IMR-90 (cell line): ENCODE measurements at regions not wholly inside any gene's neighbourhood (a gene's known extent, or its start where the extent isn't known, plus 50 kb on each side); places are given as distances from the start of the nearest gene placed in this dataset.

Experiments used
- ATAC-seq: fragments of 200-7000 bp; cut with Tn5 transposase; 2 replicates; pipeline ENCODE4 v1.9.1; 2020; ENCODE audit warnings: low read depth, mild to moderate bottlenecking, moderate library complexity
- BruUV-seq: library from RNA; stranded (reverse); fragments of 400-500 nt; replicated peaks from 2 replicates; lab custom pipeline; 2021; lab: Mats Ljungman, UMichigan
- CTCF ChIA-PET: fragments of 300-600 bp; formaldehyde crosslinking; extraction: SDS; loops from one replicate; lab custom pipeline; 2021; ENCODE audit warnings: antibody characterized with exemption; lab: Yijun Ruan, JAX
- POLR2A ChIA-PET: fragments of 300-600 bp; sonication (Branson Sonifier 250); formaldehyde crosslinking; loops from one replicate; lab custom pipeline; 2022; ENCODE audit warnings: antibody characterized with exemption; ENCODE audit not compliant: unreplicated experiment; lab: Charles Lee
- DNase-seq: peaks from one replicate; pipeline ENCODE4 v3.0.0; 2013
- H2AFZ ChIP-seq: replicated peaks from 2 replicates; pipeline ENCODE3; 2013; ENCODE audit warnings: low read length, mild to moderate bottlenecking; ENCODE audit not compliant: poor library complexity
- H2AK5ac ChIP-seq: 2 replicates; pipeline ENCODE4 v1.6.1; 2013; ENCODE audit warnings: low read depth, low read length, inconsistent platforms
- H2AK9ac ChIP-seq: replicated peaks from 2 replicates; pipeline ENCODE3; 2013; ENCODE audit warnings: mild to moderate bottlenecking, low read depth, low read length, moderate library complexity; ENCODE audit not compliant: poor library complexity
- H2BK120ac ChIP-seq: 2 replicates; pipeline ENCODE4 v1.6.1; 2013; ENCODE audit warnings: low read depth, low read length, inconsistent platforms
- H2BK15ac ChIP-seq: 3 replicates; pipeline ENCODE4 v1.6.1; 2013; ENCODE audit warnings: low read depth, low read length, inconsistent platforms
- H2BK20ac ChIP-seq: 2 replicates; pipeline ENCODE4 v1.6.1; 2013; ENCODE audit warnings: low read depth, mild to moderate bottlenecking, inconsistent platforms, low read length, moderate library complexity
- H2BK5ac ChIP-seq: 2 replicates; pipeline ENCODE4 v1.6.1; 2013; ENCODE audit warnings: mild to moderate bottlenecking, low read depth, low read length, inconsistent platforms; ENCODE audit not compliant: poor library complexity, severe bottlenecking
- H3K14ac ChIP-seq: replicated peaks from 2 replicates; pipeline ENCODE4 v1.6.1; 2013; ENCODE audit warnings: low read depth, low read length, inconsistent platforms
- H3K18ac ChIP-seq: 2 replicates; pipeline ENCODE4 v1.6.1; 2013; ENCODE audit warnings: low read depth, low read length, control low read depth
- H3K23ac ChIP-seq: 2 replicates; pipeline ENCODE4 v1.6.1; 2013; ENCODE audit warnings: low read depth, low read length, inconsistent platforms
- H3K27ac ChIP-seq: 2 replicates; pipeline ENCODE4 v1.5.1; 2013; ENCODE audit warnings: mild to moderate bottlenecking, control low read depth, low read length; ENCODE audit not compliant: insufficient read depth
- H3K27me3 ChIP-seq: 2 replicates; pipeline ENCODE4 v1.6.1; 2013; ENCODE audit warnings: low read length; ENCODE audit not compliant: control insufficient read depth, insufficient read depth
- H3K36me3 ChIP-seq: 2 replicates; pipeline ENCODE4 v1.6.1; 2013; ENCODE audit warnings: low read length, mixed read lengths; ENCODE audit not compliant: control insufficient read depth, insufficient read depth
- H3K4ac ChIP-seq: 2 replicates; pipeline ENCODE4 v1.6.1; 2013; ENCODE audit warnings: low read depth, low read length, inconsistent platforms
- H3K4me1 ChIP-seq: 2 replicates; pipeline ENCODE4 v1.6.1; 2013; ENCODE audit warnings: low read length, mixed read lengths; ENCODE audit not compliant: control insufficient read depth, insufficient read depth
- H3K4me2 ChIP-seq: 2 replicates; pipeline ENCODE4 v1.6.1; 2013; ENCODE audit warnings: low read depth, mild to moderate bottlenecking, control low read depth, low read length, moderate library complexity
- H3K4me3 ChIP-seq: 2 replicates; pipeline ENCODE4 v1.5.1; 2013; ENCODE audit warnings: low read depth, mild to moderate bottlenecking, control low read depth, low read length, moderate library complexity; ENCODE audit not compliant: insufficient read depth
- H3K56ac ChIP-seq: 2 replicates; pipeline ENCODE4 v1.6.1; 2013; ENCODE audit warnings: low read length, inconsistent platforms; ENCODE audit not compliant: insufficient read depth; ENCODE audit errors: extremely low read depth
- H3K79me1 ChIP-seq, 2 experiments: 2 replicates each; pipeline ENCODE4 v1.6.1; 2013; ENCODE audit warnings: low read length in 2 of 2, inconsistent platforms in 1 of 2, low read depth in 1 of 2
- H3K9ac ChIP-seq: 2 replicates; pipeline ENCODE4 v1.6.1; 2013; ENCODE audit warnings: low read depth, low read length, control low read depth
- H3K9me1 ChIP-seq: 2 replicates; pipeline ENCODE4 v1.6.1; 2013; ENCODE audit warnings: low read length, inconsistent platforms; ENCODE audit not compliant: insufficient read depth
- H3K9me3 ChIP-seq: 2 replicates; pipeline ENCODE4 v1.6.1; 2013; ENCODE audit warnings: low read length; ENCODE audit not compliant: control insufficient read depth, insufficient read depth
- H4K20me1 ChIP-seq: 2 replicates; pipeline ENCODE4 v1.6.1; 2013; ENCODE audit warnings: low read length, inconsistent platforms; ENCODE audit not compliant: insufficient read depth
- H4K5ac ChIP-seq: 2 replicates; pipeline ENCODE4 v1.6.1; 2013; ENCODE audit warnings: mild to moderate bottlenecking, low read depth, low read length, control low read depth
- H4K8ac ChIP-seq, 2 experiments: 2 replicates each; pipeline ENCODE4 v1.6.1; 2013; ENCODE audit warnings: low read depth in 2 of 2, low read length in 2 of 2, control low read depth in 1 of 2, inconsistent platforms in 1 of 2
- H4K91ac ChIP-seq: 2 replicates; pipeline ENCODE4 v1.6.1; 2013; ENCODE audit warnings: low read depth, low read length, inconsistent platforms; ENCODE audit not compliant: insufficient read depth
- BHLHE40 ChIP-seq: fragments of 150-350 bp; IDR thresholded peaks from 2 replicates; pipeline ENCODE4 v1.6.1; 2016; ENCODE audit warnings: mild to moderate bottlenecking, low read depth, low read length
- CEBPB ChIP-seq: IDR thresholded peaks from 2 replicates; pipeline ENCODE4 v1.6.1; 2012; ENCODE audit warnings: low read depth, low read length, improper control_type of control experiment
- CHD1 ChIP-seq: IDR thresholded peaks from 2 replicates; pipeline ENCODE4 v1.6.1; 2012; ENCODE audit warnings: low read depth, low read length, improper control_type of control experiment
- CTCF ChIP-seq: conservative IDR thresholded peaks from 2 replicates; pipeline ENCODE4 v1.5.1; 2012; ENCODE audit warnings: mild to moderate bottlenecking, low read depth, low read length, improper control_type of control experiment
- ELK1 ChIP-seq: fragments of 150-350 bp; IDR thresholded peaks from 2 replicates; pipeline ENCODE4 v1.6.1; 2016; ENCODE audit warnings: low read depth, mild to moderate bottlenecking, low read length, moderate library complexity, borderline replicate concordance
- FOS ChIP-seq: fragments of 150-350 bp; IDR thresholded peaks from 2 replicates; pipeline ENCODE4 v1.6.1; 2016; ENCODE audit warnings: low read depth, low read length
- MAFK ChIP-seq: IDR thresholded peaks from 2 replicates; pipeline ENCODE4 v1.6.1; 2012; ENCODE audit warnings: low read depth, low read length, improper control_type of control experiment
- MAZ ChIP-seq: IDR thresholded peaks from 2 replicates; pipeline ENCODE4 v1.6.1; 2012; ENCODE audit warnings: low read depth, mild to moderate bottlenecking, low read length, improper control_type of control experiment, moderate library complexity, borderline replicate concordance
- MXI1 ChIP-seq: IDR thresholded peaks from 2 replicates; pipeline ENCODE4 v1.6.1; 2012; ENCODE audit warnings: low read depth, mild to moderate bottlenecking, low read length, moderate library complexity, borderline replicate concordance
- NFE2L2 ChIP-seq: fragments of 150-350 bp; IDR thresholded peaks from 2 replicates; pipeline ENCODE4 v1.6.1; 2016; ENCODE audit warnings: low read depth, mild to moderate bottlenecking, low read length
- POLR2A ChIP-seq: IDR thresholded peaks from 2 replicates; pipeline ENCODE4 v1.6.1; 2012; ENCODE audit warnings: mild to moderate bottlenecking, low read depth, low read length
- RAD21 ChIP-seq: IDR thresholded peaks from 2 replicates; pipeline ENCODE4 v1.6.1; 2012; ENCODE audit warnings: low read length, improper control_type of control experiment
- RCOR1 ChIP-seq: IDR thresholded peaks from 2 replicates; pipeline ENCODE4 v1.6.1; 2012; ENCODE audit warnings: mild to moderate bottlenecking, low read length, improper control_type of control experiment; ENCODE audit not compliant: insufficient replicate concordance
- RFX5 ChIP-seq: IDR thresholded peaks from 2 replicates; pipeline ENCODE4 v1.8.0; 2012; ENCODE audit warnings: low read depth, mild to moderate bottlenecking, low read length, moderate library complexity
- SMC3 ChIP-seq: fragments of 150-350 bp; IDR thresholded peaks from 2 replicates; pipeline ENCODE4 v1.6.1; 2016; ENCODE audit warnings: low read depth, mild to moderate bottlenecking, antibody characterized with exemption, low read length, moderate library complexity
- USF2 ChIP-seq: fragments of 150-350 bp; IDR thresholded peaks from 2 replicates; pipeline ENCODE4 v1.6.1; 2017; ENCODE audit warnings: mild to moderate bottlenecking, antibody characterized with exemption, low read length, low read depth
- WGBS, 2 experiments: methylation state at CpG; one replicate each; pipeline versions ENCODE4 v1.1.5 to v1.1.7; 2013; ENCODE audit warnings: missing lambda C conversion rate in 2 of 2; ENCODE audit not compliant: insufficient read length in 1 of 2; ENCODE audit errors: extremely low coverage in 2 of 2; 5-methylcytosine and 5-hydroxymethylcytosine counted together
- dilution Hi-C: fragments of 300-500 bp; cut with HindIII; formaldehyde crosslinking; loops from one replicate; pipeline ENCODE4 v1.14.3; 2018; ENCODE audit warnings: low sequenced_read_pairs; ENCODE audit not compliant: unreplicated experiment
- in situ Hi-C: fragments of 300-500 bp; cut with MboI; formaldehyde crosslinking; loops from 3 replicates; pipeline ENCODE4 v1.14.3; 2019; ENCODE audit warnings: low sequenced_read_pairs, inconsistent platforms, mixed read lengths
- intact Hi-C: fragments of 100-400 bp; cut with micrococcal nuclease; formaldehyde crosslinking; loops from 2 replicates; pipeline ENCODE4 v1.10.0; 2022

GRCh38 chr1:60742339-60742738 lies 340.0 kb upstream of the NFIA start:
- H3K23ac ChIP-seq, result no peak overlapping the region
- H2BK15ac ChIP-seq, result no peak overlapping the region
- H3K14ac ChIP-seq, result no peak overlapping the region
- ATAC-seq (no peak), DNase-seq (no peak)
- no peak overlapping the region for H3K4ac ChIP-seq
- no peak overlapping the region for H2BK120ac ChIP-seq
- H3K36me3 ChIP-seq, result no peaks in the 10 kb centered on the region
- no CpG with 5 or more reads among the region's 4 CpGs for WGBS, 2 experiments
- no peak overlapping the region for H2BK5ac ChIP-seq
- H3K4me1 ChIP-seq, result no peaks in the 10 kb centered on the region
- CTCF ChIA-PET, result no interaction called here
- 0 out of 2 replicates have a peak, but pooled peaks cover 2% of the 10 kb centered on the region for H3K9me3 ChIP-seq
- no peak overlapping the region for H3K56ac ChIP-seq
- no peaks in the 10 kb centered on the region for H3K9me1 ChIP-seq
- no peak overlapping the region for H3K4me3 ChIP-seq
- no peak overlapping the region for H2AFZ ChIP-seq
- BruUV-seq, result no TSS peak
- H4K8ac ChIP-seq, result no peak overlapping the region
- H3K27me3 ChIP-seq, result no peaks in the 10 kb centered on the region
- H4K91ac ChIP-seq, result no peak overlapping the region
- POLR2A ChIA-PET, result no interaction called here
- no peaks in the 10 kb centered on the region for H3K79me1 ChIP-seq
- TF ChIP-seq BHLHE40 (no peak), MAFK (no peak), ELK1 (no peak), POLR2A (no peak), SMC3 (no peak), FOS (no peak), CEBPB (no peak), MXI1 (no peak), RFX5 (no peak), NFE2L2 (no peak), CHD1 (no peak), RCOR1 (no peak), MAZ (no peak), CTCF (no peak), USF2 (no peak), RAD21 (no peak)
- H4K5ac ChIP-seq, result no peak overlapping the region
- H4K20me1 ChIP-seq, result no peaks in the 10 kb centered on the region
- no peak overlapping the region for H3K27ac ChIP-seq
- in situ Hi-C loops (no loop called here), intact Hi-C loops (no loop called here), dilution Hi-C loops (no loop called here)
- H2AK5ac ChIP-seq, result no peak overlapping the region
- H3K4me2 ChIP-seq, result no peak overlapping the region
- no peak overlapping the region for H2BK20ac ChIP-seq
- no peak overlapping the region for H2AK9ac ChIP-seq
- H3K18ac ChIP-seq, result no peak overlapping the region
- no peak overlapping the region for H3K9ac ChIP-seq
